Fibroblast of skin of left quadriceps (primary cell): ENCODE measurements at regions not wholly inside any gene's neighbourhood (a gene's known extent, or its start where the extent isn't known, plus 50 kb on each side); places are given as distances from the start of the nearest gene placed in this dataset.
A peak's percentile ranks its signal among the peaks of the same experiment; 100 is the strongest.
"Not testable (repeated sequence)": the region's sequence is repeated elsewhere in the genome, so short reads cannot be mapped to it uniquely, and the experiment has no call there.

Source experiments
- DNase-seq, 2 experiments: peaks; one replicate each; pipeline ENCODE4 v3.0.0-alpha.2; 2013; ENCODE audit warnings: low read depth in 2 of 2

- no peak for DNase-seq
Measured at GRCh38 chr4:144371485-144371884, 231.0 kb upstream of the GYPA start.

GRCh38 chr4:144374065-144374464 lies 233.5 kb upstream of the GYPA start:
- no peak for DNase-seq

- no peak for DNase-seq
Measured at GRCh38 chr4:144376866-144377265, 236.3 kb upstream of the GYPA start.

GRCh38 chr4:144384408-144384807 lies 243.9 kb upstream of the GYPA start:
- DNase-seq = no peak

GRCh38 chr4:144399927-144400326 lies 246.0 kb upstream of the HHIP start:
- DNase-seq = peak; percentile 76

GRCh38 chr4:144402176-144402575 lies 243.8 kb upstream of the HHIP start:
- no peak for DNase-seq

- no peak for DNase-seq
Measured at GRCh38 chr4:144402999-144403398, 243.0 kb upstream of the HHIP start.

- no peak for DNase-seq
Measured at GRCh38 chr4:144403893-144404292, 242.1 kb upstream of the HHIP start.

- no peak for DNase-seq
Measured at GRCh38 chr4:144409525-144409924, 236.4 kb upstream of the HHIP start.

- DNase-seq = no peak
Measured at GRCh38 chr4:144410230-144410783, 235.6 kb upstream of the HHIP start.

GRCh38 chr4:144411119-144411518 lies 234.8 kb upstream of the HHIP start:
- no peak for DNase-seq

- DNase-seq = no peak
Measured at GRCh38 chr4:144411700-144412099, 234.3 kb upstream of the HHIP start.

GRCh38 chr4:144421056-144421455 lies 224.9 kb upstream of the HHIP start:
- DNase-seq = no peak

- DNase-seq = no peak
Measured at GRCh38 chr4:144421839-144422565, 224.0 kb upstream of the HHIP start.

GRCh38 chr4:144423930-144424329 lies 222.0 kb upstream of the HHIP start:
- no peak for DNase-seq

- not testable (repeated sequence) for DNase-seq
Measured at GRCh38 chr4:144426023-144426422, 219.9 kb upstream of the HHIP start.

GRCh38 chr4:144442713-144443112 lies 203.2 kb upstream of the HHIP start:
- DNase-seq = no peak

- DNase-seq = peak in 1 of 2 experiments; percentile 3
Measured at GRCh38 chr4:144449611-144450010, 196.3 kb upstream of the HHIP start.

- no peak for DNase-seq
Measured at GRCh38 chr4:144450526-144450925, 195.4 kb upstream of the HHIP start.

- no peak for DNase-seq
Measured at GRCh38 chr4:144451766-144452450, 194.0 kb upstream of the HHIP start.

- DNase-seq = no peak
Measured at GRCh38 chr4:144456196-144456595, 189.8 kb upstream of the HHIP start.

GRCh38 chr4:144461906-144462305 lies 184.1 kb upstream of the HHIP start:
- no peak for DNase-seq

GRCh38 chr4:144463236-144463635 lies 182.7 kb upstream of the HHIP start:
- DNase-seq = no peak
